Glomerular endothelial cell (primary cell): ENCODE measurements at regions not wholly inside any gene's neighbourhood (a gene's known extent, or its start where the extent isn't known, plus 50 kb on each side); places are given as distances from the start of the nearest gene placed in this dataset.

ENCODE experiments used
- DNase-seq: peaks from one replicate; pipeline ENCODE4 v3.0.0-alpha.2; 2011; ENCODE audit warnings: low read depth, low spot score; ENCODE audit errors: extremely low read depth

DNA sequence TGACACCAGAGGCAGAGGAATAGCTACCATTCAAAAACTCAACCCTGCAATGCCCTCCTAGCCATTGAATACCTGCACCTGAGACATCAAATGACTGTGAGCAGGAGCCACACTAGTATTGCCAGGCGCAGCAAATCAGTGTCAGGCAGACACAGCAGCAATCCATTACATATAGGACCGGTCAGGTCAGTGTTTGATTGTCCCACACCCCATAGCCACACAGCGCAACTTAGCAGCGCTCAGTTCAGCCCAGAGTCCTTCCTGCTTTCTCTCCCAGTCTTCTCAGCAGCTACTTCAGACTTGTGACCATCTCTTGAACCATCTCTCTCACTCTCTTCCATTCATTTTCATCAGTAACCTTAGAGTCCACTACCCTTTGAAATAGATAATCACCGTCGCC, 181.6 kb upstream of the GPR12 start:
- no peak for DNase-seq

DNA sequence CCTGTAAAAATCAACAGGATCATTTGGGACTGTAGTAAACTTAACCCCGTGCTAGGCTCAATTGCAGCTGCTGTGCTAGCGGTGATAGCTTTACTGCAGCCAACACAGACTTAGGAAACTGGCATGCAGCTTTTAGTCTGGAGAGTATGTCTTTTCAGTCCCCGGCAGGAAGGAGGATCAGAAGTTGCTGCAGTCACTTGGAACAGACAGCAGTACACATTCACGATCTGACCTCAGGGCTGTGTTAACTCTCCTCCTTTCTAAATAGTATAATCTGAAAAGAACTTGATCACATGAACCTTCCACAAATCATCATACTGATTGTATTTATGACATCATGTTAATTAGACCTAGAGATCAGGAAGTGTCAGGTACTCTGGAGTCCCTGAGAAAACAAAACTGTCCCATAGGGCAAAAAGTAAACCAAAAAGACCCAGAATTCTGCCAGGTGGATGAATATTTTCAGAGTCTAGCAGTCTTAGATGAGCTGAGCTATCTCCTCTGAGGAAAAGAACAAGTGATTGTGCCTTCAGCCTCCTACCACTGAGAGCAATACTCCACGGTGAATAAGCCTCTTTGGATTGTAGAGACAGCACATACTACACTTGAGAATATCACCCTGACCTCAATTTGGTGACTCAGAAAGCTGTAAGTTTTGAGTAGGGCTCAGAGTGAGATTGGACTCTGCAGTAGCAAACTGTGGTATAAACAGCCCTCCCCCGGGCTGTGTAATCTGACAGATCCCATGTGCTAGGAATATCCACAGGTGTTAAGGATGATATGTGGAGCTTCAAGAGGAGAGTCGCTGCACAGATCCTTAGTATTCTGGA, 181.0 kb upstream of the GPR12 start:
- no peak for DNase-seq

DNA sequence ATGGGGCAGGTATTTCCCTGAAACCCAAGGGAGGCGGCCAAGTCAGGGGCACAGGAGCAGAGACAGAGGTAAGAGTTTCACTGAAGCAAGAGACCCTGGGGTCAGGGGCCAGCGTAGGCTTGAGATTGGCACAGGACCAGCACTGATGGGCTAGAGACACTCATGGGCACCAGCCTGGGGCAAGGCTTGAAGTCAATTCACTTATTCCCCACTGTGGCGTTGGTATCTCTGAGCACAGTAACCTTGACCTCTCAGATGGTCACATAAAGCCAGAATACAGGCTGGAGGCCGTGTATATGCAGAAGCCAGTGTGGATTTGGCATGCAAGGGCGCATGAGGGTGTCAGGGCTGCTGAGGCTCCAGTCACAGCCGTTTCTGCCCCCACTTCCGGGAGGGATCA, 173.5 kb upstream of the GPR12 start:
- no peak for DNase-seq

DNA sequence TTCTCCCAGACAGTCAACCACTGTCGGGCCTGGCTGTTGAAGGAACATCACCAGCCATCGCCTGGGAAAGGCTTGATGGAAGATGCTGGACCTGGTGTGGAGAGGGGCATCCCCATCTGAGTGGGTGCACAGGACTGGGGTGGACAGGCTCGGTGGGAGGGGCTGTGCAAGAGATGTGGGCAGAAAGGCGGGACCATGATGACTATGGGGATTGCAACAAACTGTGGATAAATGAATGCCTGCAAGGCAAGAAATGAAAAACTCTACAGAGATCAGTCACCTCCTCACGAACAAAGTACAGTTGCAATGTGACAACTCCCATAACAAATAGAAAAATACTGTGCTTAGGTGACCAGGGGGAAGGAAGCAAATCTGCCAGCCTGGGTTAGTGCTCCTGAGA, 171.9 kb upstream of the GPR12 start:
- no peak for DNase-seq

DNA sequence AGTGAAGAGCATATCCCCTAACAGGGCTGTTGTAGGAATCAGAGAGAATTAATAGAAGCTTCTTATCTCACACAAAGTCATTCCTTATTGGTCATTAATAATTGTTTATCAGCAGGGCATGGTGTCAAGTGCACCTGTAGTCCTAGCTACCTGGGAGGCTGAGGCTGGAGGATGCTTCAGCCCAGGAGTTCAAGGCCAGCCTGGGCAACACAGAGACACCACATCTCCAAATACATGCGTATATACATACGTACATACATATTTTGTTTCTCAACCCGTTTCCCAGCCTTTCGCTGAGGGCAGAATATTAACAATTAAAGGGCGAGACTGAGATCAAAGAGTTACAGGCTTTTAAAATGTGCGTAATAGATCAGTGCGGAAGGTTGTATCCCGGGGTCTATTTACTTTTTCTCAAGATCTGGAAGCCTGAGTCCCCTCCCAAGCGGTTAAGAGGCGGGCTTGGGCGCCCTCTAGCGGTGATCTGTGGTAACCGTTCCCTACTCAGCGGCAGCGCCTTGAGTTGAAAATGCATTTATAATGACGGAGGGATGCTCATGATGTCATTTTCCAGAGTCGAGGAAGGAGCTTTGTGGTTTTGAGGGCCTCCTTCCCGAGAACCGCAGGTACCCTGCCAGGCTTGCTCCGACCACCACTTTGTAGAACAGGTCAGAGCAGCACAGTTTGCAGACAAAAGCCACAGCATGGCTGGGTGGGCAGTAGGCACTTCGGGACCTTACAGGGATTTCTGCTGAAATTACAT, 169.6 kb upstream of the GPR12 start:
- peak; percentile 18 for DNase-seq

DNA sequence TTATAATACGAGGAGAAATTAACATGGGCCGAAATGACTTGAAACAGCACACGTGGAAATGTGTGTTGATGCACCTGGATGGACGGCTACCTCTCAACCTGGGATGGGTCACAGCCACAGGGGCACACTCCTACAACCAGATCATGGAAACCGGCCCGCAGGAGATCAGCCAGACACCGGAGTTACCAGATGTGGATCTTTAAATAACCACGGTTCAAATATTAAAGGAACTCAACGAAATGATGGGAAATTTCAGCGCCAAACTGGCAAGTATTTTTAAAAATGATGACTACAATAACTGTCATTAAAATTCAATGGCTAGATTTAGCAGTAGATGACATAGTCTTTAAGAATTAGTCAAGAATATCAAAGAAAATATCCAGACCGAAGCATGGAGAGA, 166.9 kb upstream of the GPR12 start:
- DNase-seq: no peak

DNA sequence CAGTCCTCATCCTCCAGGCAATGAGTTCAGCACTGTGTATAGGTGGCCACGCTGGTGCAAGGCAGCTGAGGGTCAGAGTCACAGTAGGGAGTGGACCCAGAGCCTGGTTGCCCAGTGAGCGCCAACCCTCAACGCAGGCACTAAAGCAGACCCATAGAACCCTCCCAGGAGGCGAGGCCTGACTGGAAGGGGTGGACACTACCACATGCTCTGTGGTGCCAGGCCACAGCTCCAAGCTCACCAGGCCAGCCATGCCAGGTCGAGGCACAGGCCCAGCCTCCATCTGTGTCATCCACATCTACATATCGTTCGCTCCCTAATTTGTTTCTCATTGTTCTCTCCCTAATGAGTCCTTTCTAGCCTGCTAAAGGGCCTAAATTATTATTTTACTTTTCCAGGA, 165.8 kb upstream of the GPR12 start:
- no peak for DNase-seq

DNA sequence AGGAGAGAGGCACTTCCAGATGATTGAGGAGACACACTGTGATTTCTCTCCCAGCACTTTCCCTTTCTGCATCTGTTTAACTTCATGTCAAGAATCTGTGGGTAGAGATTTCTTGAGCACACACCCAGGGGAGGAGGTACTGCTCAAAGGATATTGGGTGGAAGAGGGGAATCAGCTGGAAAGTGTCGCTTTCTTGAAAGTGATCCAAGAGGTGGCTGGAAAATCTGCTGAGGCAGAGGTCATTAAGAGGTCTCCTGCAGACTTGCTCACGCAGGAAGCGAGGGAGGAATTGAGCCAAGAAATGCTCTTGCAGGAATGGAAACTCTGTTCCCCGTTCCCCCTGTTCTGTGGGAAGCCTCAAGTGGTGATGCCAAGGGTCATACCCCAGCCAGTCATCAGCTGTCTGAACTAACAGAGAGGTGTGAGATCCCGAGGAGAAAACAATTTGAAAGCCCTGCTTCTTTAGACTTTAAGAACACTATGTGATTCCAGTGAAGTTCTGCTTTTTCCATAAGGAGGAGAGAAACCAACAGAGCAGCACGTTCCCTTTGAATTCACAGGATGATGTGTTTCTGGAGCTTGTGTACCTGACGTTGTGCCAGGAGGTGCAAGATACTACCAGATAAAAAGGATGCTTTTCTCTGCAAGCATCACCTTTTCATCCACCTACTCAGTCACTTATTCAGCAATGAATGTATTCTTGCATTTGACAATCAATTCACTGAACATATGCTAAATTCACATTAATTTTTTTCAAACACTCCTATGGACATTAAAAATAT, 163.4 kb upstream of the GPR12 start:
- no peak for DNase-seq

DNA sequence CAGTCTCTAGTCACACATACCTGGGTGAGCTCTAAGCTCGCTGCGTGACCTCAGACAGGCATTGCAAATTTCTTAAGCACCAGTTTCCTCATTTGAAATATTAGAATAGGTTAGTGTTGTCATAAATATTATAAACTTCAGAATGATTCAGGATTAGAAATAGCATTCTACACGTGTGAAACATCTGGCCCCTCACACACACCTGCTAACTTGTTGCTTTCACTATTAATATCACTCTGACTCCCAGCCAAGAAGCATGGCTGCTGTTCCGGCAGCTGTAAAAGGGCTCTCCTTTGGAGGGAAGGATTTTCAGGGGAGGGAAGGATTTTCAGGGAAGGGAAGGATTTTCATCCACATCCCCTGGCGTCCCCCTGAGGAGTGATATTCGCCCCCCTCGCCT, 161.3 kb upstream of the GPR12 start:
- DNase-seq: no peak

DNA sequence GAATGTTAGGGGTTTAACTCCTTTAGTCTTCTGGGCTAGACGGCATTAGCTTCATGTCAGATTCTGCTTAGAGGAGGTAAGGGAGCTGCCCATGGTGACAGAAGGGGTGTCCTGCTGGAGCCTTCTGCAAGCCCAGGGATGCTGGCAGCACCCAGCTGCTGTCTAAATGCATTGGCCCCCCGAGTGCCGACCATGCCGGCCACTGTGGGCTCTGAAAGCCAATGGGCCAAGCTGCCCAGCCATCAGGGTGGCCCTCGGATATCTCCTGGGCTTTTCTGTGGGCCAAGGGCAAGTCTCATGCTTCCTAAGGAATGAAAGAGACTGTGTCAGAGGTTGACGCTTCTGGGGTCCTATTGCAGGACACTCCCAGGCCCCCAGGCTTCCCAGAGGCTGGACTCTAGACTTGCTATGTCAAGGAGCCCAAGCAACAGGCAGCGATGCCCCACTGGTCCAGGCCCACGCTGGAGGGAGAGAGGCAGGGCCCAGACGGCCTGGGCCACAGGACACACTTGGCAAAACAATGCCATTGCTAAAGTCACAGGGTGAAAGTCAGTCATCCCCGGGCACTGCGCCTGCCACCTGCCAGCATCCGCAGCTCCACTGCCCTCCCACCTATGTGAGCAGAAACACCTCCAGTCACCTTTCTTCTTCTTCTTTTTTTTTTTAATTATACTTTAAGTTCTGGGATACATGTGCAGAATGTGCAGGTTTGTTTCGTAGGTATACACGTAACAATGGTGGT, 160.2 kb upstream of the GPR12 start:
- no peak for DNase-seq

DNA sequence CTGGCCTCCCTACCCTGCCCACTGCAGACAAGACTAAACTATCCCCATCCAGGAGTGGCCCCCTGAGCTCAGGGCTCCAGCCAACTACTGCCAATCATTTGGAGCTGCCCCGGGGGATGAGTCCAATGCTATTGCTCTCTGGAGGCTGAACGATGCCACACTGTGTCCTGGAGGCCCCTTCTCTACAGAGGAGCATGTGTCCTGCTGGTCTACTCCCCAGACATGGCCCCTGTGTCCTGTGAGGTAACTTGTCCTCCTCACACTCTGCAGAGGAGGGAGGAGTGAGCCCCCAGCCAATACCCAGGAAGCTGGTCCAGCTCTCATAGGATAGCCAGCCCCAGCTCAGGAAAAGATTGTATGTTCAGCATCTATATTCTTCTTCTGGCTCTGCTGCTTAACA, 159.1 kb upstream of the GPR12 start:
- DNase-seq: no peak

DNA sequence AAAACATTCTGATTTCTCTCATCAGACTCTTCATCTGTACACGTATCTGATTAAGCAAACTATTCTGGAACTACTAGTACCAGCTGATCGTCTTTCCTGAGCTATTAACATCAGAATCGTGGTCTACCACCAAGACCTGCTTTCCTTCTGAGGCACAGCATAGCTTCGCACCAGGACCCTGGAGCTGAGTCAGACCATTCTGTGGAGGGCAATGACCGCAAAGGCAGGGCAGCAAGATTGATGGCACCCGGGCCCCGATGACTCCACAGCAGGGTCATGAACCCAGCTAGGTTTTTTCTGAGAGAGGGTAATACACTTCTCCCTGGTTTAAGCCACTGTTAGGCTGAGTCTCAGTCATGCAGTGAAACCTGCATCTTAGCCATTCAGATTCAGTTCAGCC, 158.7 kb upstream of the GPR12 start:
- no peak for DNase-seq

DNA sequence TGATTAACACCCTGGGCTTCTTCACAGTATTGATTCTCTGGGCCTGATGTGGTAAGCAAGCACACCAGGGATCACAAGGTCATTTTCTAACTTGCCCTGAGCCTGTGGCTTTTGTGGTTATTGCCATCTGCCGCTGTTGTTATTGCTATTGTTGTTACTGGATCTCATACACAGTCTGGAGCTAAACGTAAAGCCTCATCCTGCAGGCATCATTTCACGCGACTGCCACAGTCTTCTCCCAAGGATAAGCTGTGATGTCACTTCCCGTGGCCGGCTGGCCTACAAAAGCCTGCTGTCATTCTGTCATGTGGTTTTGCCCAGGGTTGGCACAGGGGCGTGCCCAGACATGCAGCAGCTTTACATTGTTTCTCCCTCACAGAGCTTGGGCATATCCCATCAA, 154.0 kb upstream of the GPR12 start:
- DNase-seq: no peak

DNA sequence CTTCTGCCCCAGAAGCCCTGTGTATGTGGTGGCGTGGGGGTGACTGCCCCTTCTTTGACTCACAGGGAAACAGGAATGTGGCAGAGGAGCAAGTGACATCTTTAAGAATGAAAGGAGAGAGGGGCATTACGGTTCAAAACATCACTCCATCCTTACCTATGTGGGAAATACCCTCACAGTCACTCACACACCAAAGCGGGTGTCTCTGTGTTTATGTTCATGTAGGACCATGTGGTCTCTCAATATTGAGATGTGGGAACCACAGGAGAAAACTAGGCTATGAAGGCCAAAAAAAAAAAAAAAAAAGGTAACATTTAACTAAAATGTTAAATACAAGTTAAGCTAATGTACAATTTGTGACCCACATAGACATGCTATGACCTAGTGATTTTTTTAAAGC, 153.6 kb upstream of the GPR12 start:
- no peak for DNase-seq

DNA sequence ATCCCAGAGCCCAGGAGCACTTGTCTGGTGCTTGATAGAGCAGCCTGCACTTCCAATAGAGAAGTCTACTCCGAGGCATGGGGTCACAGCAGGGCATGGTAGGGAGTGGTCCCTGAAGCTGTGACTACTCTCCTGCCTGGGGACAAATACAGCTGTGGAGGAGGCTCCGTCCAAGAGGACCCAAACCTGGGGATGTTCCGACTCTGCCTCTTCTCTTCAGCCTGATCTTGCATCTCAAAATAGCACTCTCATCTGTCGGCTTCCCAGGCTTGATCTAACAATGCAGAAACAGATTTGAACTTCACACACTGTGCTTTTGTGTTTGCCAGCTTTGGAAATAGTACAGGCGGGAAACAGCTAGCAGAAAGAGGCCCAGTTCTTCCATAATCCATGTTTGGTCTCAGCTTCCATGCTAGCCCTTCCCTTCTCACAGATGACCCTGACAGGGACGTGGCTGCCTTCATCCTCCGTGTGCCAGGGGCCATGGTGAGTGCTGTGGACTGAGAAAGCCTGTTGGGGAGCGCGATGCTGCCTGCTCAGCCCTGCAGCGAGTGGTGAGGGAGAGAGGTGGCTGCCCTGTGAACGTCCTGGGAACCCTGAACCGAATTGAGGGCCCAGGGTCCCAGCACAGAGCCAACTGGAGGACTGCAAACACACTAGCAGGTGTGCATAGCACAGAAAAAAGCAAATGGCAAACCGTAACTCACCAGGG, 150.3 kb upstream of the GPR12 start:
- DNase-seq: no peak

DNA sequence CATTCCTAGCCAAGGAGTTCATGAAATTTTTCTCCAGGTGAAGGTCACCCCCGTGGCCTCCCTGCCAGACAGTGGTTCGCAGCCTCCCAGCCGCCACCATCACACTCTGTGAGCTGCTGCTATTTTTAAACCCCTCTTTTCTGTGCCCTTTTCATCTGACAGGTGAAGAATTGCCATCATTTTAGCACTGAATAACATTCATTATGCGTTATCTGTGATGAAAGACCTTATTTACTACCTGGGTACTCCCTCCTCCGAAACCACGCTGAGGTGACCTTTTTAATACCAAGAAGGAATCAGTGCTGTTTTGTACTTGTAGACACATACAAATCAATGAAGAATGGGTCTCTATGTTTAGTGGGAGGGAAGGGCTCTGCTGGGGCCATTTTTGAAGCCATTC, 148.9 kb upstream of the GPR12 start:
- DNase-seq: no peak

DNA sequence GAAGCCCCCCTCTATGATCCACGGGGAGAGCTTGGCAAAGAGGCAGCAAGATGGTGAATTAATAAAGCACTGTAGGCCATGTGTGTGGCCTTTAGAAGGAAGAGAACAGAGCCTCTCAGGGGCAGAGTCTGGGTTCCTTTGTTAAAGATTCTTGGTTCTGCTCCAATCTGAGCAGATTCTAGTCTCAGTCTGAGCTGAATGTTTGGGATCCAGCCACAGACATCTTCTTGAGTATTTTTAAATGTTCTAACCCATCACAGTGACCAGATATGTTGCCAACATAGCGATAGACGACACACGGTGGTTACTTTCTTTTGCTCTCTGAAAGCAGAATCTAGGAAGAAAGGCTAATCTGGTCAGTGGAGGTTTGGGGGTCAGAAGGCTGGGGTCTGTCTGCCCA, 147.5 kb upstream of the GPR12 start:
- DNase-seq: no peak

DNA sequence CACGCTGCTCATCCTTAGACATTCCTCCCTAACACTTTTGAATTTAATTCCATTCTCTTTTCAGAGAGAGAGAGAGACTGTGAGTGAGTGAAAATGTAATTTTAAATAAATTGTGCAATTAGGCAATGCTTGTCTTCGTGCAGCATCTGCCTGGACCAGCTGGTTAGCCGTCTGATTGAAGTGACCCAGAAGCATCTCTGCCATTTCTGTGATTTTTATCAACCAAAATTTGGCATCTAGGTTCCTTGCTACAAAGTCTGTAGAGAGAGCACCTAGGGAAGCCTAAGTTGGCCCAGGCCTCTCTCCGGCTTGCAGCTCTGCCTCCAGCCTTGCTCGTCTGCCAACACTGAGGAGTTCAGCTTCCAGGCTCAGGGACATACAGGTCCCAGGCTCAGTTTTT, 138.6 kb upstream of the GPR12 start:
- no peak for DNase-seq

DNA sequence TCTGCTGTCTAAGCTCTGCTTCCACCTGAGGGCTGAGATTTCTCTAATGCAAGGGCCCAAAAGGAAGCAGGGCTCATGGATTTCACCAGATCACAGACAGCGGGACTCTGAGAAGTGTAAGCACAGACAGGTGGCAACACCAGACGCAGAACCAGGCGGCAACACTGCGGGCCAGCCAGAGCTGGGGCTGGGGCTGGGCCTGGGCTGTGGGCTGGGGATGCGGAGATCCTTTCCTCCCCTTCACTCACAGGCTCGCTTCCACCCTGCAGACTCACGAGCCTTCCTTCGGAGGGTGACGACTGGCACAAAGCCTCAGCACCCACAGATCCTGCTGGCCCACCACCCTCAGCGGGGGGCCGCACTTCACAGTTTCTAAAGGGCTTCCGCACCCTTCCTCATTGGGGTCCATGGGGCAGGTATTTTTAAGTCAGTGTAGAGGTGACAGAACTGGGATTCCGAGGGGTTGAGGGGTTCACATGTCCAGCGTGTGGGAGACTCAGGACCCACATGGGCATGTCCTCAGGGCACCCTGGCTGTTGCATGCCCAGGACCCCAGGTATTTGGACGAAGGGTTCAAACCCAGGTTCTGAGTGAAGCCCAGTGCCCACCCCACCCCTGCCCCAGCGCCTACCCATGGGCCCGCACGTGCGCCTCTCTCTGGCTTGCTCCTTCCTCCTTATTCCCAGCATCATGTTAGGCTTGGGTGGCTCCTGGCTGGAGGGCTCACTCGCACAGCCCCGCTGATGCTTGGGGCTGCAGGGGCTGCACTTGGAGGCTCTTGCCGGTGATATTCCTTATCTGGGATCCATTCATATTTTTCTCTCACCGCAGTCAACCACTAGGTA, 137.3 kb upstream of the GPR12 start:
- DNase-seq: no peak
